Stimulated activated naive CD8-positive, alpha-beta T cell treated with anti-CD3 and anti-CD28 coated beads, Interleukin-15, Interleukin-2, amounts not matched to agents 100 U/mL and 50 U/mL, for 24 hours (primary cell): ENCODE measurements at regions not wholly inside any gene's neighbourhood (a gene's known extent, or its start where the extent isn't known, plus 50 kb on each side); places are given as distances from the start of the nearest gene placed in this dataset.

Source experiments
- ATAC-seq: fragments of 150-1000 bp; cut with Tn5 transposase; one replicate; pipeline ENCODE4 v1.10.0; 2021
- DNase-seq: peaks from one replicate; pipeline ENCODE4 v3.0.0; 2021

- no peak for ATAC-seq
- DNase-seq, result no peak
Observed at GRCh38 chr15:96524676-96525417, 194.3 kb downstream of the NR2F2 start.

- ATAC-seq, result no peak
- DNase-seq, result no peak
Observed at GRCh38 chr15:96535148-96535547, 204.6 kb downstream of the NR2F2 start.

GRCh38 chr15:96538491-96538890, 208.0 kb downstream of the NR2F2 start:
- DNase-seq (no peak), ATAC-seq (no peak)

DNA sequence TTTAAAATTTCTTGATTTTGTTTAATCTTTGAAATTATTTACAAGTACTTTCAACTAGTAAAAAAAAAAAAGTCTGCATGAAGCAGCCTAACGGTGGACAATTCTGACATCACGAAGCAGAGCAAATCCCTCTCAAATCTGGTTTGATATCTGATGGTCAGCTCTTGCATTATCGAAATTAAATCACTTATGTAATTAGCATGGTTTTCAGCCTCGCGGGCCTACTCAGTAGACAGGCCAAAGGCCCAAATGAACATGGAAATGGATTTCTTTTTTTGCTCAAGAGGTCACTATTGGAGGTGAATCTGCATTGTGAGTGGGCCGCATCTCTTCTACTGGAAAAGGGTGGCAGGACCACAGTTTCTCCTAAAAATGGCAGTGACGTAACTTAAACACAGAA, 209.8 kb downstream of the NR2F2 start:
- DNase-seq, result no peak
- no peak for ATAC-seq

DNA sequence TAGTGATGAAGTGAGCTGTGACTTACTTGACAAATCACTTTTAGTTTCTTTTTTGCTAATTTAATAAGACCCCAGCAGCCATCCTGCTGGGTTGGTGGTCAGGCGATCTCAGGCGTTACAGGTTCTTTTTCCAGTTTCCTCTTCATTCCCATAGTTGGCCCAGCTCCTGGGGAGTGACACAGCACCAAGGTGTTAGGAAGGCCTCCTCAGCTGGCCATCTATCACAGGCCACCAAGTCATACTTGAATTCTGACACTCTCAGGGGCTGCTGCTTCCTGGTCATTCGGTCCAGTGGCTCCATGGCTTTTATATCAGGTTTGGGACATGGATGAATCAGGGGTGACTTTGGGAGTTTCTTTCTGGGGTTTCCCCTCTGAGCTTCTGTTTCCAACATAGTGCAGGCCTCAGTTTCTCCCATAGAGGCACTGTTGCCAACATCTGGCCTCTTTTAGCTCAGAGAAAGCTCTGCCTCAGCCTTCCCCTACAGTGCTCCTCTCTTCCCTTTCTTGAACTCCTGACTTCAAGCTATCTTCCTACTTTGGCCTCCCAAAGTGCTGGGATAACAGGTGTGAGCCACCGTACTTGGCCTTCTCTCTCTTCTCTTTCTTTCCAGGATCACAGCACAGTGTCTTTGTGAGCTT, 211.8 kb downstream of the NR2F2 start:
- ATAC-seq (no peak), DNase-seq (no peak)

DNA sequence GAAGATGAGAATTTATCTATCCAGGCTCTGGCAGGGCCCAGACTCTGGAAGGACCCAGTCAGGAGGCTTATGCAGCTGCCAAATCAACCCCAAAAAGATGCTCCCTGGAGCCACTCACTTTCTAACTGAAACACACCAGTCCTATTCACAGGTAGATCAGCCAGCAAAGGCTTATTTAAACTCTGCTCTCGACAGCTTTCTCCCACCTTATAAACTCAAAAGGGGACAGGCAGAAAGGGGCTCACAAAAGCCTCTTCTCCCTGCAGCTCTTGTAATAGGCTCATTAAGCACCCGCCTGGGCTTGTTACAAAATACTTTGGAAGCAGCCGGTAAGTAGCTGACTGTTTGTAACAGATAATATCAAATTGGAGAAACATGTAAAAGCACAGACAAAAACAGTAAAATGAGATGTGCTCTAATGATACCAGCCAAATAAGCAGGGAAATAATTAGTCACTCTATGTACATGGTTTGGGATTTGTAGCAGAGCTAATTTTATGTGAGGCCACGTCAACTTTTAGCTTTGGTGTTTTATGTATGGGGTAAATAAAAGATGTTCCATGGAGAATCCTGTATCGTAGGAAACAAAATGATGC, 213.8 kb downstream of the NR2F2 start:
- no peak for DNase-seq
- ATAC-seq, result no peak

- ATAC-seq (no peak), DNase-seq (no peak)
Observed at GRCh38 chr15:96549136-96549535, 218.6 kb downstream of the NR2F2 start.

DNA sequence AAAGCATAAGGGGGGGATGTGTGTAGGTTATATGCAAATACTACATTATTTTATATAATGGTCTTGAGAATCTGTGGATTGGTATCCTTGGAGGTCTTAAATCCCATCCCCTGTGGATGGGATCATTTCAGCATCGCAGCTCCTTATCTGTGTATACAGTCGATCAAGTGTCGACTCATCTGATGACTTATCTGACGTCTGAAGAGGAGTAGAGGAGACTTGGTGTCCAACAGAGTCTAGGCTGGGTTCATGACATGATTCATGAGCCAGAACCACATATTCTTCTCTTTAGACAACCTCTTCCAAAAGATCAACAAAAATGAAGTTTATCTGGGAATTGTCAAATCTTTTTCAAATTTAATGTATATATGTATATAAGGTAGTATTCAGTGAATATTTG, 220.7 kb downstream of the NR2F2 start:
- no peak for DNase-seq
- ATAC-seq, result no peak

- DNase-seq (no peak), ATAC-seq (no peak)
Observed at GRCh38 chr15:96551722-96552121, 221.2 kb downstream of the NR2F2 start.

DNA sequence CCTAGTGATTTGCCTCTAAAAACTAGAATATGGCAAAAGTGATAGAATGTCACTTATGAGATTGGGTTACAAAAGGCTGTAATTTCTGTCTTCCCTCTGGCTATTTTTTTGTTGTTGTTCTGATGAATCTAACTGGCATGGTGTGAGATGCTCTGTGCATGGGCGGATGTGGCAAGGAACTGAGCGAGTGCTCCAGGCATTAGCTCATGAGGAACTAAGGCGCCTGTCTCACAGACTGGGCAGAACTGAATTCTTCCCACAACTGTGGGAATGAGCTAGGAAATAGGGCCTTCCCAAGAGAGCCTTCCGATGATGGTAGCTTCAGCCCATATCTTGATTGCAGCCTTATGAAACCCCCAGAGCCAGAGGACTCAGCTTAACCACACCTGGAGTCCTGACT, 222.5 kb downstream of the NR2F2 start:
- ATAC-seq, result no peak
- DNase-seq, result no peak

DNA sequence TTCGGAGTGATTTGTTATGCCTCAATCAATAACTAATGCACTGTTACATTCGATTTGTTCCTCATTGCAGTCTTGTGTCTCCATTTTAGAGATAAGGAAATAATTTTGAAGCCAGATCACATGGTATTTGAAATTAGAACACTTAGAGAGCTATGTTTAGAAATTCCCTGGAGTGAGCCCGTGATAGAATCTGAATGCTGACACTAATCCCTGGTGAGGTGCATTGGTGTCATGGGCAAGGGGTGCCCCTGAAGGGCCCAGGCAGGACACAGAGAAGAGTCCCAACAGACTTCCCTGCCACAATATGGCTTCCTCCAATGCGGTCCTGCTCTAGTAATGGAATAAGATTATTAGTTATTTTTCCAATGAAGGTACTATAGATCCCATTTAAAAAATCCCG, 223.0 kb downstream of the NR2F2 start:
- DNase-seq (no peak), ATAC-seq (no peak)

- no peak for DNase-seq
- ATAC-seq, result no peak
Observed at GRCh38 chr15:96553931-96554330, 223.4 kb downstream of the NR2F2 start.

DNA sequence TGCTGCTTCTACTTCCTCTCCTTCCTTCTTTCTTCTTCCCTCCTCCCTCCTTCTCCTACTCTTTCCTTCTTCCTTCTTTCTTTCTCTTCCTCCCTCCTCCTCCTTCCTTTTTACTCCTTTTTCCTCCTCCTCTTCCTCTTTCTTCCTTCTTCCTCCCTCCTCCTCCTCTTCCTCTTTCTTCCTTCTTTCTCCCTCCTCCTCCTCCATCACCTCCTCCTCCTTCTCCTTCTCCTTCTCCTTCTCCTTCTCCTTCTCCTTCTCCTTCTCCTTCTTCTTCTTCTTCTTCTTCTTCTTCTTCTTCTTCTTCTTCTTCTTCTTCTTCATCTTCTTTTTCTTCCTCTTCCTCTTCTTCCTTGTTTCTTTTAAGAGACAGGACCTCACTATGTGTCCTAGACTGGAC, 224.0 kb downstream of the NR2F2 start:
- ATAC-seq (no peak), DNase-seq (no peak)

- DNase-seq, result no peak
- ATAC-seq, result no peak
Observed at GRCh38 chr15:96559087-96559486, 228.6 kb downstream of the NR2F2 start.

- ATAC-seq, result no peak
- DNase-seq, result no peak
Observed at GRCh38 chr15:96559631-96560030, 229.1 kb downstream of the NR2F2 start.

- ATAC-seq, result no peak
Observed at GRCh38 chr15:96560246-96560895, 229.9 kb downstream of the NR2F2 start.

DNA sequence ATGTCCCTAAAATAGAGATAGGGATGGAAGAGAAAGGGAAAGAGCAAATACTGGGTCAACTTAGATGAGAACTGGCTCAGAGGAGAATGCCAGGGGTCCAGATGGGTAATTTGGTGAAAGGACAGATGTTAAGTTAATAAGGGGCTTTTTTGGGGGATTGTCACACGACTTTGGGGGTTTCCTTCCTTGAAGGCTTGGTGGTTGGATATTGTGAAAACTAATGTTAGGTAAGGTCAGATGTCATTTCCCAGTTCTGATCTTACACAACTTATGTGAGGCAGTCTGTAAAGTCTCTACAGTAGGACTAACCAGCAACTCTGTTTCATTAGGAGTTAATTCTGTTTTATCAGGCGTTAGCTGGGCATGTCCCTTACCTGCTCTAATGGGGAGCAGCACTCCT, 231.1 kb downstream of the NR2F2 start:
- ATAC-seq (no peak), DNase-seq (no peak)

More at GRCh38 chr15:96560246-96560895, 229.9 kb downstream of the NR2F2 start:
- DNase-seq, result no peak

DNA sequence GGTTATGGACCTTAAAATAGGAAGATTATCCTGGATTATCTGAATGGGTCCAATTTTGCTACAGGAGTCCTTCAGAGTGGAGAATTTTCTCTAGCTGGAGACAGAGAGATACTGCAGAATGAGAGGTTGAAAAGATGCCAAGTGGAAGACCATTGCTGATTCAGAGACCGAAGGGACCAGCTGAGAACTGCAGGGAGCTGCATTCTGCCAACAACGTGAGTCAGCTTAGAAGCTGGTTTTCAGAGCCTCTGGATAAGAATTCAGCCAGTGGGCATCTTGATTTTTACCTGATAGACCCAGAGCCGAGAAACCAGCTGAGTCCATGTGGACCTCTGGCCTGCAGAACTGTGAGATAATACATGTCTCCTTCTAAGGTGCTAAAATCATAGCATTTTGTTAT, 234.0 kb downstream of the NR2F2 start:
- ATAC-seq (no peak), DNase-seq (no peak)

DNA sequence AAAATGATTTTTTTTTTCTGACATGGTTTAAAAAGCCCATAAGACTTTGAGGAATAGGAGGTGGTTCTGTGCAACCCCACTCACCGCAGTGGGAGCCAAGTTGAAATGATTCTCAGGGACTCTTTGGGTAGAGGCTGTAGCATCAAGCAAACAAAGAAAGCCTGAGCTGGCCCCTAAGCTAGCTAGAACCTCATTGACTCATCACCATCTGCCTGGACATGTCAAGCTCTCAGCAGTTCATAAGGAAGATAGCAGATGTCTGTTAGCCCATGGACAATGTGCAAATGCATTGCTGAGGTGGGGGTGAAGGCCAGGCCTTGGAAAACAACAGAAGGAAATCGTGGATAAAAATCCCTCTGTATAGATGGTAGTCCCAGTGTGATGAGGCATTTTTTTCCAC, 234.8 kb downstream of the NR2F2 start:
- DNase-seq (no peak), ATAC-seq (no peak)

- DNase-seq, result no peak
- no peak for ATAC-seq
Observed at GRCh38 chr15:96574782-96575181, 244.3 kb downstream of the NR2F2 start.

DNA sequence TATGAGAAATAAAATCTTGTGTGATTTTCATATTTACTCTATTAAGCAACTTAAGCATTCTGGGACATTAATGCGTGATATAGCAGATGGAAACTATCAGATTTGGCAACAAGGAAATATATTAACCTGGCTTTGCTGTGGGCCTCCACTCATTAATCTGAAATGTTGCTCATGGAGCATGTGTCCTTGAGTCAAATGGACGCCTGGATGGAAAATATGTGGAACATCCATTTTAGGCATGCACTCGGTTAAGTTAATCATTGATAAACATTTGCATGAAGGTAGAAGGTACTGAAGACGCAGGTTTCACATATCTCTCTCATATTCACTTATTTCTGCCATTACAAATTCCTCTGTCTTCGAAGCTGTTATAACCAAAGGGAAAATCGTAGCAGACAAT, 246.1 kb downstream of the NR2F2 start:
- DNase-seq (no peak), ATAC-seq (no peak)

DNA sequence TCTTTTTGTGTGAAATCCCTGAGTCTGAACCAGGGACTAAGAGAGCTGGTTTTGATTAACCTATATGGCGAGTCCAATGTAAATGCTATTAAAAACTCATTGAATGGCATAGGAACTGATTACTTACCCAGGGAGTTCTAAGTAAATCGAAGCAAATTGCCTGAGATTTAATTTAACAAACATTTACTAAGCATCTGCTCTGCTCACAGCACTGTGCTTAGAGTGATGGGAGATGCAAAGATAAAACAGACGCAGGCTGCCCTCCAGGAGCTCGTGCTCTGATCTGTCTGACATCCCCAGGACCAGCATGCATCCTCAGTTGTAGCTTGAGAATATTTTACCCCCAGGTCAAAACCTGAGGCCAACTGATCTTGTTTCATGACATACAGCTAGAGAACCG, 247.9 kb downstream of the NR2F2 start:
- DNase-seq, result no peak
- ATAC-seq, result no peak

- ATAC-seq, result no peak
Observed at GRCh38 chr15:96581371-96581770, 250.9 kb downstream of the NR2F2 start.

More at GRCh38 chr15:96581371-96581770, 250.9 kb downstream of the NR2F2 start:
- DNase-seq, result no peak
